ENCODE measurements at regions not wholly inside any gene's neighbourhood (a gene's known extent, or its start where the extent isn't known, plus 50 kb on each side); places are given as distances from the start of the nearest gene placed in this dataset.
"Not testable (repeated sequence)": the region's sequence is repeated elsewhere in the genome, so short reads cannot be mapped to it uniquely, and the experiment has no call there.

DNA sequence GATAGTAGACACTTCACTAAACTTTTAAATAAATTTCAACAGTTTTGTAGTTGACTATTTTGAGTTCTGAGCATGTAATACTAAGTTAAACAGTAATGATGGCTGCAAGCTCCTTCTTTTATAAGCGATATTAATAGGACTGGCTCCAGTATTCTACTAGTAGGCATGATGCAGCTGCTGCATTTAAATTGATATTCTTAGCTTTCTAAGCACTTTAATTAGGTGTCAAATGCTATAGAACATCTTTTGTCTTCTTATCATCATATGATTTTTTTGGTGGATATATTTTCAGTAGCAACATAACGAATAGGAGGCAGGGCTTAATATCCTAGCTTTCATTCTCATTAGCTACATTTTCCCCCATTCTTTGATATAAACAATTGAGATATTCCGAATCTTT lies 141.1 kb downstream of the FBXO4 start:
- in situ Hi-C loops (cut with HindIII; ENCODE audit: low sequenced_read_pairs): loop anchor here (10.0 kb wide), 1 partner anchor 201 kb away; no protein-coding TSS in a partner anchor

DNA sequence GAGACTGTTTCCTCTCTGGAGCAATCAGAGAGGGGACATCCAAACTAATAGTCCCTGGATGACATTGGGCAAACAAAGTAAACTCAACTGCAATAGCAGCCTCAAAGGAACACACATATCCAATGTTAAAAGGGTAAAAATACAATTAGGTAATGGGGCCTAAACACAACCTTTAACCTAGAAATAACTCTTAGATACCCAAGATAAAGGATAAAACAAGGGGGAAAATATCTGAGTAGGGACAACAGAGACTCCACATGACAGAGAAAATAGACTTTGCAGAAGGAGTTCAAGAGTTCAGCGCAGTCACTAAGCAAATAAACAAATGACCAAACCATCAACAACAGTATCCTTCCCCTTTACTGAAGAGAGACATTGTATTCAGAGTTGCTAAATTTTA lies 149.3 kb downstream of the FBXO4 start:
- in situ Hi-C loops (cut with HindIII; ENCODE audit: low sequenced_read_pairs): no loop called here

DNA sequence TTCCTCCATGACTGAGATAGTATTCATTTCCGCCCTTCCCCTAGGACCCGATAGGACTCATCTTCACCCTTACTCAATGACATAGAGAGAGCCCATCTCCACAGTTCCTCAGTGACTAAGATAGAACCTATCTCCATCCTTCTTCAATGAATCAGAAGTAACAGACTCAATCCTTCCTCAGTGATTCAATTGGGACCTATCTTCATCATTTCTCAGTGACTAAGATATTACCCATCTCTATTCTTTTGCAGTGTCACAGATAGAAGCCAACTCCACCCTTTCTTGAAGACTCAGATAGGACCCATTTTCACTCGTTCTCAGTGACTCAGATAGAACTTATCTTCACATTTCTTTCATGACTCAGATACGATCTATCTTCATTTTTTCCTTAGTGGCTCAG lies 164.6 kb downstream of the FBXO4 start:
- in situ Hi-C loops (cut with HindIII; ENCODE audit: low sequenced_read_pairs): loop anchor here (5.0 kb wide), 1 partner anchor 47 kb away; no protein-coding TSS in a partner anchor

DNA sequence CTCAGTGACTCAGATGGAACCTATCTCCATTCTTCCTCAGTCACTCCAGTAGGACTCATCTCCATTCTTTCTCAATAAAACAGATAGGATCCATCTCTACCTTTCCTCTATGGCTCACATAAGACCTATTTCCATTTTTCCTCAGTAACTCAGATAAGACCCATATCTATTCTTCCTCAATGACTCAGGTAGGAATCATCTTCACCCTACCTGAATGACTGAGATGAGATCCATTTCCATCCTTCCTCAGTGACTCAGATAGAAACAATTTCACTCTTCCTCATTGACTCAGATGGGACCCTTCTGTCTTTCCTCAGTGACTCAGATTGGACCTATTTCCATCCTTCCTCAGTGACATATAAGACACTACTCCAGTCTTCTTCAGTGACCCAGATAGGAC lies 165.1 kb downstream of the FBXO4 start:
- in situ Hi-C loops (cut with HindIII; ENCODE audit: low sequenced_read_pairs): loop anchor here (5.0 kb wide), 1 partner anchor 48 kb away; no protein-coding TSS in a partner anchor

DNA sequence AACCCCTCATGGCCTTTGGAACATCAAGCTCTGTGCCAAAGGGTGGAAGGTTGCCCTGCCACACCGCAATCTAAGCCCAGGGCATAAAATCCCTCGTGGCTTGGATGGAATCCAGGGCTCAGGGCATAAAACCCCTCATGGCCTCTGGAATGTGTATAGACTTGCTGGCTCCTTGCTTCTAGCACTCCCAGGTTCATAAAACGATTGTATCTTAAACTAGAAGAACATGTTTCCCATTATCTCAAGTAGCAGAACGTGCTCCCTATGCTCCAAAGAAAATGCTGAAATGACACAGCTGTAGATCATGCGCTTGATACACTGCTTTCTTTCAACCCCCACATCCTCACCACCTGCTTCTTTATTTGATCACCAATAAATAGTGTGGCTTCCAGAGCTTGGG lies 174.8 kb downstream of the FBXO4 start:
- in situ Hi-C loops (cut with HindIII; ENCODE audit: low sequenced_read_pairs): not testable (repeated sequence)

DNA sequence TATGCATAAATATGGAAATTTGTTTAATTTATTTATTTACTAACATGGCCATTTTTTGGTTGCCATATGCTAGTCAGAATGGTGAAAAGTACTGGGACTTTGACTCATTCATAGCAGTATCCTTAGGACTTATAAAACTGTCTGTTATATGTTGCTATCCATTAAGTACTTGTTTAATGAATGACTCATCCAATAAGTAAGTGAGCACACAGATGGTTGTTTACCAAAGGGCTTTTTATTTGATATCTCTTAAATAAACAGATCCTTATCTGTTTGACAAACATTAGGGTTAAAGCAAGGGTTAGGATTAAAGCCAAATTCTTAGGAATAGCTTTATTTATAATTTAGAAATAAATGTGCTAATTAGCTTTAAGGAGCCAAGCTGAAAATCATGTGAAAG lies 183.4 kb downstream of the FBXO4 start:
- in situ Hi-C loops (cut with HindIII; ENCODE audit: low sequenced_read_pairs): no loop called here

DNA sequence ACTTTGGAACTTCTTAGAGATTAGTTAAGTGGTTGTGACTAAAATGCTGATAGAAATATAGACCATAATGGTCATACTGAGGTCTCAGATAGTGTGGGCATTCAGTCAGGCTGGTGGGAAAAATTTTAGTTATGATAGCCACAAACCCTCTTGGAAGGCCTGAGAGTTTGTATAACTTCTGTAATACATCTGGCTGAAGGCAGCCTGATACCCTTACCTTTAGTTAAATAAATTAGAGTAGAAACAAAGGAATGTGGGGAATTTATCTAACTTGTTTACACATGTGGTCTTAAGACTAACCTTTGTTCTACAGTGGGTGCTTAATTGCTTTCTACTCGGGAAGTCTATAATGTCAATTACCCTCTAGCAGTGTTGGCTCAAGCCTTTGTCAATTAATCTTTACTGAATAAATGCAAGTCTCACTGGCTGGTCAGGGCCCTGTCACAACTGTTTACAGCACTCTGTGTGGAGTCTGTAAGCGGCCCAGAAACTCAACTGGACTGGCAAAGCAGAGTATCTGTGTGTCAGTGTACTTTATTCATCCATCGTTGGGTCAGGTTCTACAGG lies 184.0 kb downstream of the FBXO4 start:
- in situ Hi-C loops (cut with HindIII; ENCODE audit: low sequenced_read_pairs): no loop called here

DNA sequence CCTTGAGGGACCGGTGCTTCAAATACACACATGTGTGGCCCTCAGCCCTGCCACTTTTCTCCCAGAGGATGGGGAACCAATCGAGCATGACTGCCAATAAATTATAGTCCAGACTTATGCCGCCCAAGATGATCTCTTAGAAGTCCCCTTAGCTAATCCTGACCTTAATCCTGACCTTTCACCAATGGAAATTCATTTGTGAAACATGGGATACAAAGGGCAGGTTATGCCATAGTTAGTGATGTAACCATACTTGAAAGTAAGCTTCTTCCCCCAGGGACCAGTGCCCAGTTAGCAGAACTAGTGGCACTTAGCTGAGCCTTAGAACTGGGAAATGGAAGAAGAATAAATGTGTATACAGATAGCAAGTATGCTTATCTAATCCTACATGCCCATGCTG lies 190.6 kb downstream of the FBXO4 start:
- in situ Hi-C loops (cut with HindIII; ENCODE audit: low sequenced_read_pairs): not testable (repeated sequence)

DNA sequence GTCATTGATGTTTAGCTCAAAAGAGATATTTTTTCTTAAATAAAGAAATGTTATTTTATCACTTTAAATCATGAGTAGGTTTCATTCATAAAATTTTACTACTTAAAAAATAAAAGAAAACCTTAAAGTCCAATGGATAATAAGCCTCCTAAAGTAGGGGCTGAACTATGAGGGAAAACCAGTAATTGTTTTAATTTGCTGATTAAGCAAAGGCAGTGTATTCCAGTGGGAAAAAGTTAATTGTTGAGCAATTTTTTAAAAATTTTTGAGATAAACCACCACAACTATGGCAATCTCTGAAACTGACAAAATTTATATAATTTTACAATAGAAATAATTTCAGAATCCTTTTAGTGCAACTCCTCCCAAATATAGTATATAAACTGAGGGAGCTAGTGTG lies 195.0 kb downstream of the FBXO4 start:
- in situ Hi-C loops (cut with HindIII; ENCODE audit: low sequenced_read_pairs): no loop called here

DNA sequence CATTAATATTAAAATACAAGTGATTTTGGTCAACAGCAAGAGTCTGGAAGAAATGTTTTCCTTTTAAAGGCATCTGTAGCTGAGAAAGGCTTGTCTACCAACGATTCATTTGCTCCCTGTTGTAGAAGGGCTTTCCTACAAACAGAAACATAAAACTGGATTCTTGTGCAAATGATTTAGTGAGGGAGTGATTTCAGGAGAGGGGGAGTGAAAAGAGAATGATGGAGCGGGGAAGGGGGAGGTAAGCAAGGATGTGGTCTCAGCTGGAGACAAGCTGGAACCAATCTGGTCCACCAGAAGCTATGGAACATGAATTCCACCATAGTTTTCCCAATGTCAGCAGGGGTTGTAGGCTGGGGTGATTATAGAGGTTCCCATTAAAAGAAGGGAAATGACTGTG lies 196.3 kb downstream of the FBXO4 start:
- in situ Hi-C loops (cut with HindIII; ENCODE audit: low sequenced_read_pairs): no loop called here

DNA sequence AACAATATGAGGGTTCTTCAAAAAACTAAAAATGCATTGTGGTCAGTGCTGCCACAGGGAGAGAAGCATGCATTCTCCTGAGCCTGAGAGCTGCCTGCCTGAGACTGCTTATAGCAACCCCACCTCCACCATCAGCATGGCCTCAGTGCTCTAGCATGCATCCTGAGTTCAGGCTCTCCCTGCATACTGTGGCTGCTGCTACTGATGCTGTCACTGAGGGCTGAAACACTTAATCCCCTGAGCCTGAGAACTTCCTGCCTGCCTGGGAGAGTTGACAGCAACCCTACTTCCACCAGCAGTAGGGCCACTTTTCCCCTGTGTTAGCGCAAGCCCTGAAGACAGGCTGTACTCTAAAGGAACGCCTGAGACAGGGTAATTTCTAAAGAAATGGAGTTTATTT lies 206.0 kb downstream of the FBXO4 start:
- in situ Hi-C loops (cut with HindIII; ENCODE audit: low sequenced_read_pairs): no loop called here

DNA sequence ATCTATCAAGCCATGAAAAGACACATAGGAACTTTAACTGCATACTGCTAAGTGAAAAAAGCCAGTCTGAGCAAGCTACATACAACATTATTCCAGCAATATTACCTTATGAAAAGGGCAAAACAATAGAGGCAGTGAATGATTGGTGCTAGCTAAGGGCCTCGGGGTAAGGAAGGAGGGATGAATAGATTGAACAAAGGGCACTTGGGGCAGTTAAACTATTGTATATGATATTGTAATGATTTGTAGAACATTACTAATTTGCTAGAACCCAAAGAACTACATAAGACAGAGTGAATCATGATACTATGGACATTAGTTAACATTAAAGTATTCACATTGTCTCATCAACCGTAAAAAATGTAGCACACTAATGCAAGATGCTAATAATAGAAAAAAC lies 218.3 kb downstream of the FBXO4 start:
- in situ Hi-C loops (cut with HindIII; ENCODE audit: low sequenced_read_pairs): no loop called here

DNA sequence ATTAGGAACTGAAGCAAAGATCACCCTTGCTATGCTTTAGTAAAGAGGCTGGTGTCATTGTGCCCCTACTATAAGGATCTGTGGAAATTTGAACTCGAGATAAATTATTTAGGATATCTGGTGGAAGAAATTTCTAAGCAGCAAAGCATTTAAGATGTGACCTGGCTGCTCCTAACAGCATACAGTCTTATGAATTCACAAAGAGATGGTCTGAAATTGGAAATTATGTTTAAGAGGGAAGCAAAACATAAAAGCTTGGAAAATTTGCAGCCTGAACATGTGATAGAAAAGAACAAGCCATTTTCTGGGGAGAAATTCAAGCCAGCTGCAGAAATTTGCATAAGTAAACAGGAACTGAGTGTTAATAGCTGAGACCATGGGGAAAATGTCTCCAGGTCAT lies 223.7 kb downstream of the FBXO4 start:
- in situ Hi-C loops (cut with HindIII; ENCODE audit: low sequenced_read_pairs): no loop called here

DNA sequence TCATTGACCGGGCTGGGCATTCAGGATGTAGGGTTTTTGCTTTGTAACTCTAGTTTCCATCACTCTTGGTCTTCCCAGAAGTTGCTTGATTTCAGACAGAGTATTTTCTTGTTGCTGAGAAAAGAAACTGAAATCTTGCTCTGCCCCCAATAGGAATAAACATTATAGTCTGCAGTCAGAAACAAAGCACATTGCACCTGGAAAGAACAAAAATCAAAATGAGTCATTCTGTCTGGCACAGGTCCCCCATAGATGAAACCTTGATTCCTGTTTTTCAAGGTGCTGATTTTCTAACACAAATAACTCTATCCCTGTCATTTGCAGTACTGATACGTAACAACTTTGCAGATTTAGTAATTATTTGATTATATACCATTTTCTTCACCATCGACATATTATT lies 232.1 kb downstream of the FBXO4 start:
- in situ Hi-C loops (cut with HindIII; ENCODE audit: low sequenced_read_pairs): no loop called here

DNA sequence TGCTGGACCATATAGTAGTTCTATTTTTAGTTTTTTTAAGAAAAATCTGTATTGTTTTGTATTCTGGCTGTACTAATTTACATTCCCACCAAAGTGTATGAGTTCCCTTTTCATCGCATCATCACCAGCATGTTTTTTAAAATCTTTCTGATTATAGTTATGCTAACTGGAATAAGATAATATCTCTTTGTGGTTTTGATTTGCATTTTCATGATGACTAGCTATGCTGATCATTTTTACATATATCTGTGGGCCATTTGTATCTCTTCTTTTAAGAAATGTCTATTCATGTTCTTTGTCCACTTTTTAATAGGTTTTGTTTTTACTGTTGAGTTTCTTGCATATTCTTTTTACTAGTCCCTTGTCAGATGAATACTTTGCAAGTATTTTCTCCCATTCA lies 238.0 kb downstream of the FBXO4 start:
- in situ Hi-C loops (cut with HindIII; ENCODE audit: low sequenced_read_pairs): no loop called here

DNA sequence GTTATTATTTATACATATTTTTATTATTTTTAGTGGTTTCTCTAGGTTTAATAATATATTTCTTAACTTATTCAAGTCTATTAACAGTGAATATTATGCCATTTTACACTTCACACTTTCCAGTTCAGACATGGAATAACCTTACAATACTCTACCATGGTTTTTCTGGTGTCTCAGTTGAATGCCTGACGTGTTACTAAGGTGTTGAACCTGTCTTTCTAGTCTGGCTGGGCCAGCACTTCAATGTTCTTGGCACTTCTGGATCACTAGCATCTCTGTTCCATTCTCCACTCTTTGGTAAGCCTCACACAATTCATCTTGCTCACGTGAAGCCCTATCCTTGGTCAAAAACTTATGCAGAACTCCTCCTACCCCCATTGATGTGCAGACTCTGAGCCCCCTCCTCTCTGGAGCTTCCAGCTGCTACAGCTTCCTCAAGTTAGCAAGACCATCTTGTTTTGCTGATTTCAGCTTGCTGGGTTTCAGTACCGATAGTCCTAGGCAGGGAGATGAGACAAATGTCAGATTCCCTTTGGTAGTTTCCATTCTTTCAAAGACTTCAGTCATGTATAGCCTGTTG lies 243.1 kb downstream of the FBXO4 start:
- in situ Hi-C loops (cut with HindIII; ENCODE audit: low sequenced_read_pairs): no loop called here

DNA sequence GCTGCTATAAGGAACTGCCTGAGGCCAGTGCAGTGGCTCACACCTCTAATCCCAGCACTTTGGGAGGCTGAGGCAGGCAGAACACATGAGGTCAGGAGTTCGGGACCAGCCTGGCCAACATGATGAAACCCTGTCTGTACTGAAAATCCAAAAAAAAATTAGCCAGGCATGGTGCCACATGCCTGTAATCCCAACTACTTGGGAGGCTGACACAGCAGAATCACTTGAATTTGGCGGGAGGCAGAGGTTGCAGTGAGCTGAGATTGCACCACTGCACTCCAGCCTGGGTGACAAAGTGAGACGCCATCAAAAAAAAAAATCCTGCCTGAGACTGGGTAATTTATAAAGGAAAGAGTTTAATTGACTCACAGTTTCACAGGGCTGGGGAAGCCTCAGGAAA lies 247.1 kb upstream of the GHR start:
- in situ Hi-C loops (cut with HindIII; ENCODE audit: low sequenced_read_pairs): not testable (repeated sequence)

DNA sequence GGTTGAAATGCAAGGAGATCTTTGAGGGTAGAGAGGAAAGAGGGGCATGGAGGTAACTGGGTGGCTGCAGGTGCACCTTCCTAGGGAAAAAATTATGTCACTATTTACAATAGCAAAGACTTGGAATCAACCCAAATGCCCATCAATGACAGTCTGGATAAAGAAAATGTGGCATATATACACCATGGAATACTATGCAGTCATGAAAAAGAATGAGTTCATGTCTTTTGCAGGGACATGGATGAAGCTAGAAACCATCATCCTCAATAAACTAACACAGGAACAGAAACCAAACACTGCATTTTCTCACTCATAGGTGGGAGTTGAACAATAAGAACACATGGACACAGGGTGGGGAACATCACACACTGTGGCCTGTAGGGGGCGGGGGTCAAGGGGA lies 243.4 kb upstream of the GHR start:
- in situ Hi-C loops (cut with HindIII; ENCODE audit: low sequenced_read_pairs): not testable (repeated sequence)

DNA sequence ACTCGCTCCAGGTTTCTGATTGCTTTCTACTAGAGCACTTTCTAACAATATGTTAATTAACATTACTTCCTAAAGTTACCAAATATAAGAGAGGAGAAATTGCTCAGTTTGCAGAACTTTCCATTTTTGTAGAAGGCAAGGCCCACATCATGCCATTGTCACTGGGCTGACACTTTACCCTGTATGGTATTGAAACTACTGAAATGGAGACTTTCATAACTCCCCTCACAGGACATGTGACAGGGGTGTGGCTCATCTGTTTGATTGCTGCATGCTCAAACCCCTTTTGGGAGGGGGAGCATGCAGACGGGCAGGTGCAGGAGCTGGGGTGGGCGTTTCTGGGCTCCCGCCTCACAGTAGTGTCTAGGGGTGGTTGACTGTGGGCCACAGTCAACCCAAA lies 206.3 kb upstream of the GHR start:
- in situ Hi-C loops (cut with HindIII; ENCODE audit: low sequenced_read_pairs): no loop called here

DNA sequence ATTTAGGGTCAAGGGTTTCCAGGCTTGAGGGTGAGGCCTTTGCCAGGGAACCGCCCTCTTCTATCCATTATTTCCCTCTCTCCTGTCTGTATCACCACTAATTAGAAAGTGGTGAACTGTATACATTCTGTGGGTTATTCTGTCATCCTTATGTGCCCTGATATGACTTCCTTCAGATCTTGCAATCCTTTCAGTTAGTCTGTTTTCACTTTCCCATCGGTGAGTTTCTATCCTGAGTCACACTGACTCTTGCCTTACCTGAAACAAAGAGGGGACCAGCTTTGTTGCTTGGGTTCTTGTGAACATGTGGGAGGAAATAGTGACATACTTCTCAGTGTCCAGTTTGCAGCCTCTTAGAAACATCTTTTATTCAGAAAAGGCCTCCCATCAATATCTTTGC lies 205.4 kb upstream of the GHR start:
- in situ Hi-C loops (cut with HindIII; ENCODE audit: low sequenced_read_pairs): no loop called here

DNA sequence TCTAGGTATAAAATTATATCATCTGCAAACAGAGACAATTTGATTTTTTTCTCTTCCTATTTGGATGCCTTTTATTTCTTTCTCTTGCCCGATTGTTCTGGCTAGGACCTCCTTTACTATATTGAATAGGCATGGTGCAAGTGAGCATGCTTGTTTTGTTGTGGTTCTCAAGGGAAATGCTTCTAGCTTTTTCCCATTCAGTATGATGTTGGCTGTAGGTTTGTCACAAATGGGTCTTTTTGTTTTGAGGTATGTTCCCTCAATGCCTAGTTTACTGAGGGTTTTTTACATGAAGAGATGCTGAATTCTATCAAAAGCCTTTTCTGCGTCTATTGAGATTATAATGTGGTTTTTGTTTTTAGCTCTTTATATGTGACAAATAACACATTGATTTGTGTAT lies 198.2 kb upstream of the GHR start:
- in situ Hi-C loops (cut with HindIII; ENCODE audit: low sequenced_read_pairs): no loop called here

DNA sequence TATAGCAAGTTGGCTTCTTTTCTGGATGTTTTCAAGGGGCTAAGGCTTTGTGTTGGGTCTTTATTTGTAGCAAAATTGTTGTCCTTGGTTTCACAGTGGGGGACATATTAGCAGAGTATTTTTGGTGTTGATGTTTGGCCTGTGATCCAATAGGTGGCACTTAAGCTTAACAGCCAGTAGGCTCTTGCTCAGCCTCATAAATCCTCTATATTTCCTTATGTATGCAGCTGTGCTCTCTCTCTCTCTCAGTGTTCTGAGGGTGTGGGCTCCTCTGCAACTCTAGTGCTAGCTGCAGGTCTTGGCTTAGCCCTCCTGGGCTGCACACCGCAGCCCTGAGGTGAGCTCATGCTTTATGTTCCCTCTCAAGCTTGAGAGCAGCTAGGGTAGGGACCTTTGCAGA lies 195.0 kb upstream of the GHR start:
- in situ Hi-C loops (cut with HindIII; ENCODE audit: low sequenced_read_pairs): no loop called here

DNA sequence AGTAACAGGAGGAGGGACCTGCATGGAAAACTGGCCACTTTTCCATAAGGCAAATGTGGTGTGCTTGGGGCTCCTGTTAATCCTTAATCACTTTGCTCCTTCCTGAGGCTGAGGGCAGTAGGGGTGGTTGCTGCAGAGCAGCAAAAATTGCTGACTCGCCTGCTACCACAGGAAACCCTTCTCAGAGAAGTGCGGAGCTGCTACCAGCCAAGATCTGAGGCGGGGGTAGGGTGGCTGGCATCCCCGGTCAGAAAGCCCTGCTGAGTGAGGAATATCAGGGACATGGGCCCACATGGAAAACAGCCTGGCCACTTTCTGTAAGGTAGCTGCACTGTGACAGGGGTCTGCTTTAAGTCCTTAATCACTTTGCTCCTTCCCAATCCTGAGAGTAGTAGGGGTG lies 192.4 kb upstream of the GHR start:
- in situ Hi-C loops (cut with HindIII; ENCODE audit: low sequenced_read_pairs): no loop called here
